ENCODE measurements at regions not wholly inside any gene's neighbourhood (a gene's known extent, or its start where the extent isn't known, plus 50 kb on each side); places are given as distances from the start of the nearest gene placed in this dataset.
"Not testable (repeated sequence)": the region's sequence is repeated elsewhere in the genome, so short reads cannot be mapped to it uniquely, and the experiment has no call there.

- DNase-seq (ENCODE audit: low spot score): no peak
- peak; percentile 94 for FAIRE-seq
Measured at GRCh38 chr14:58878439-58879139, 240.8 kb downstream of the DACT1 start.

DNA sequence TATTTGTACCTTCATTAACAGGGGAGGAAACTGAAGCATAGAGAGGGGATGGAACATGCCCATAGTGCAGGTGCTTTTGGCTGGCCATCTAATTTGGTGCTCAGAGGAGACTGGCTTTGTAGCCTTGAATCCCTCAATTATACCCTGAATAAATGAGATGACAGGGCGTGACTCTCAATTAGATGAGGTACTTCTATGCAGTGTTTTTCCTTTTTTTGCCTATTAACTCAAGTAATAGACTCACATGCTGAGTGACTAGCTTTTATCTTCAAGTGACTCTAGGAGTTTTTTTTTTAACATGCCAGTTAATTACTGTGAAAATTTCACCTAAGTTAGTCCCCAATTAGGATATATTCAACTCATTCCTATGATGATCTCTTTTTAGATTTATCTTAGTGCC lies 243.7 kb downstream of the DACT1 start:
- FAIRE-seq: no peak

GRCh38 chr14:58882577-58883018 lies 244.8 kb downstream of the DACT1 start:
- DNase-seq (ENCODE audit: low spot score) (no peak), FAIRE-seq (no peak)

More for the DNA sequence above, 243.7 kb downstream of the DACT1 start:
- no peak for DNase-seq (ENCODE audit: low spot score)

DNA sequence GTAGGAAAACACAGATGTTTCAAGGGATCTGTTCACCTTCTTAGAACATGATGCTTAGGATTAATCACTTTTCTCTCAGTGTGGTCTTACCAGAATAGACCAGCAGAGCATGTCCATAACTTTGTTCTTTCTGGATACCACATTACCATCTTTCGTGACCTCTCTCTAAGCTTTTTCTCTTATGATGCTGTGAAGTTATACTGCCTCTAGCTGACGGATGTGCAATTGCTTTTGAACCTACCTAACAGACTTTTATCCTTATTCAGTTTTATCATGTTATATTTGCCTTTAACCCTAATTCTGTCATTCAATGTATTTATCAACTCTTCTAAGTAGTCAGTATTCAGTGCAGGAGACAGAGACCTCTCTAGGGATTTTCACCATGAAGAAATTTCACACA lies 246.7 kb downstream of the DACT1 start:
- FAIRE-seq (peak; percentile 40), DNase-seq (ENCODE audit: low spot score) (no peak)

- DNase-seq (ENCODE audit: low spot score): no peak
- no peak for FAIRE-seq
Measured at GRCh38 chr14:58887931-58888330, 250.2 kb downstream of the DACT1 start.

- peak; percentile 53 for FAIRE-seq
- DNase-seq (ENCODE audit: low spot score): peak; percentile 67
Measured at GRCh38 chr14:58898655-58899316, 261.0 kb downstream of the DACT1 start.

DNA sequence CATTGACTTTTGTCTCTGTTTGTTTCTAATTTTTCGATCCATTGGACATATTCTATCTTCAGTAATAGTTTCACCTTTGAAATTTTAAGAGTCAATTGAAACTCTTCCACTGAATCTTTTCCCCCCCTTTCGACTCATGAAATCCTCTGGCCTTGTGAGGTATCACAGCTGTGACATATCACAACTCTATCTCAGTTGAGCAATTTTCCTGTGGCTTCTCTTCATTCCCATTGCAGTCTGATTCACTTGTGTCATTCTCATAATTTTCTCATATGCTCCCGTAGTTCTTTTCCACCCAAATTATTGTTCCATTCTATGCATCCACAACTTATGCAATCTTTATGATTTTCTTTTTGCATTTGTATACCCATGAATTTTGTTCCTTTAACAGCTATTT lies 261.6 kb downstream of the DACT1 start:
- DNase-seq (ENCODE audit: low spot score) (peak; percentile 33), FAIRE-seq (no peak)

- DNase-seq (ENCODE audit: low spot score) (no peak), FAIRE-seq (no peak)
Measured at GRCh38 chr14:58901826-58902225, 264.1 kb downstream of the DACT1 start.

DNA sequence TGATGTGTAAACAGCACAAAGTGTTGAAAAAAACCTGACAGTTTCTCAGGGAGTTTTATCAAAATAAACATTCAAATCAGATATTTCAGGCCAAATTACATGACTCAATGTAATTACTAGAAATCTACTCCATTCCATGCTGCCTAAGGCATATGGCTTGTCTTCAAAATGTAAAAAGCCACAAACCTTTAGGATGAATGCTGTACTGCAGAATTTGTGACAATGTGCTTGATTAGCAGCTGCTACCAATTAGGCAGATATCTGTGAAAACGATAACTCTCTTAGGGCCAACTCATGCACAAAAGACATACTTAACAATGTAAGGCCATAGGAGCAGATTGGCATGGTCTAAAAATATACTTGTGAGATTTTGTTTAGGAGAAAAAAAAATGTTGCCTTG lies 267.0 kb downstream of the DACT1 start:
- FAIRE-seq (peak; percentile 56), DNase-seq (ENCODE audit: low spot score) (no peak)

GRCh38 chr14:58907803-58908202 lies 270.0 kb downstream of the DACT1 start:
- DNase-seq (ENCODE audit: low spot score) (no peak), FAIRE-seq (peak; percentile 69)

- FAIRE-seq (peak; percentile 30), DNase-seq (ENCODE audit: low spot score) (no peak)
Measured at GRCh38 chr14:58912287-58912686, 274.5 kb downstream of the DACT1 start.

DNA sequence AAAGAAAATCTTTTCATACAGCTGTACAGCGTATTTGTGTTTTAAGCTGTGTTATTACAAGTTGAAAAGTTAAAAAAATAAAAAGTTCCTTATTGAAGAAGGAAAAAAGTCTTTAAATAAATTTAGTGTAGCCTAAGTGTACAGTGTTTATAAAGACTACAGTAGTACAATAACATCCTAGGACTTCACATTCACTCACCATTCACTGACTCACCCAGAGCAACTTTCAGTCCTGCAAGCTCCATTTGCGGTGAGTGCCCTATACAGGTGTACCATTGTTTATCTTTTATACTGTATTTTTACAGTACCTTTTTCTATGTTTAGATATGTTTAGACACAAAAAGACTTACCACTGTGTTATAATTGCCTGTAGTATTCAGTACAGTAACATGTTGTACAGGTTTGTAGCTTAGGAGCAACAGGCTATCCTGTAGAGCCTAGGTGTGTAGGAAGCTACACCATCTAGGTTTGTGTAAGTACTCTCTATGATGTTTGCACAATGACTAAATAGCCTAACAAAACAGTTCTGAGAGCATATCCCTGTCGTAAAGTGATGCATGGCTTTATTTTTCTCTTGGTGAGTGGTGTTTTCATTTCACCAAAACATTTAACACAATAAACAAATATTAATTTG lies 275.2 kb downstream of the DACT1 start:
- DNase-seq (ENCODE audit: low spot score) (no peak), FAIRE-seq (no peak)

- DNase-seq (ENCODE audit: low spot score): no peak
- FAIRE-seq: no peak
Measured at GRCh38 chr14:58914279-58914855, 274.1 kb upstream of the DAAM1 start.

DNA sequence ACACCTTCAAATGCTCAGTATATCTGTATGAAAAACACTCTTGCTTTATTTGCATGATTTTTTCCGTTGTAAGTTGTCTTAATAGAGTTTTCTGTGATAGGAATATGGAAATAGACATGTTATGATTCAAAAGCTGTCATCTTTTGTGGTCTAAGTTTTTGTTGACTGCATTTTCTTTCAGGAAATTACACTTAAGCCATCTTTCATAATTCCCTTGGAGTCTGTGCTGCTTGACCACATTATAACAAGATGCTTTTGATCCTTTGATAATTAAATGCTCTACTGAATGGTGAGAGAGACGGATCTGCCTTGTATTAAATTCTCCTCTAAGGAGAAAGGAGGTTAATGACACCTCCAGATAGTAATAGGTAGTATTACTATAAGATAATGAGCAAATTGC lies 272.8 kb upstream of the DAAM1 start:
- DNase-seq (ENCODE audit: low spot score): no peak

DNA sequence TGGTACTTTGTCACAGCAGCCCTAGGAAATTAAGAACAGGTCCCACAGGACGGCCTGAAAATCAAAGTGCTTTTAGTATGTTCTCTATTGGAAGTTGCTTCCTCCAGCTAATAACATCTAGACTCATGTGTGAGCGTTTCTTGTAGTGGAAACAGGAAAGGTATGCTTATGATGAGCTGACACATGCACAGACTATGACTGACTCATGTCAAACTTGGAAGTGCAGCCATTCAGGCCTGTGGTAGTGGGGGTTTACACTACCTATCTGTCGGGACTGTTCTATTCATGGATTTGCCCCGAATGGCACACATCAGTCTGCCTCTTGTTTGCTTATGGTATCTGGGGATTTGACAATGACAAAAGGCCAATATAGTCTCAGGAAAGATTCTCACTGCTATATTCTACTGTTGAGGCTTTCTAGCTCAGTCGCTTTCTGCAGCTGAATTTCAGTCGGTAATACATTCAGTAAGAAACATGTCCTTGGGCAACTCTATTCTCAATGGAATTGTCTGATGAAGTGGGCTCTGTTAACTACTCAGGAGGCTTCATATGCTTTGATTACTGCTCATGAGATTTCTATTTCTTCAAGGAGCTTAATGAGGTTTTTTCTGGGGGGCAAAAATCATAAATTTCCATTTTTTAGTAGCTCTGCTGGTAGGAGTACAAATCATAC lies 270.3 kb upstream of the DAAM1 start:
- DNase-seq (ENCODE audit: low spot score) (peak; percentile 76), FAIRE-seq (peak; percentile 96)

More for the DNA sequence above, 272.8 kb upstream of the DAAM1 start:
- no peak for FAIRE-seq

DNA sequence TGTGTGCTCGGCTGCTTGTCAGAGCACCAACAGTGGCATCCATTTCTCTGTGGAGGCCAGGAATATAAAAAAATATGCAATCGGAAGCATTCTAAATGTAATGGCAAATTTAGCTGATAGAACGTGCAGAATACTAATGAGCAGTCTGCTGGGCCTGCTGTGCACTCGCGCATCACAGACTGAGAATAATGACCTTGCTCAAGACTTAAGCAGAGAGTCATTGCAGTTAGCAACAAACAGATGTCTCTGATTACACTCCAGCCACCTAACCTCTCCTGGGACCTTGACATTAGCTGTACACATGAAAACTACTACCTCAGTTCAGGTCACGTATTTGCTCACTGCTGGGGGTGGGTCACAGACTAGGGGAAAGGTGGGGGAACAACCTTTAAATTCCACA lies 269.2 kb upstream of the DAAM1 start:
- DNase-seq (ENCODE audit: low spot score) (no peak), FAIRE-seq (peak; percentile 79)

DNA sequence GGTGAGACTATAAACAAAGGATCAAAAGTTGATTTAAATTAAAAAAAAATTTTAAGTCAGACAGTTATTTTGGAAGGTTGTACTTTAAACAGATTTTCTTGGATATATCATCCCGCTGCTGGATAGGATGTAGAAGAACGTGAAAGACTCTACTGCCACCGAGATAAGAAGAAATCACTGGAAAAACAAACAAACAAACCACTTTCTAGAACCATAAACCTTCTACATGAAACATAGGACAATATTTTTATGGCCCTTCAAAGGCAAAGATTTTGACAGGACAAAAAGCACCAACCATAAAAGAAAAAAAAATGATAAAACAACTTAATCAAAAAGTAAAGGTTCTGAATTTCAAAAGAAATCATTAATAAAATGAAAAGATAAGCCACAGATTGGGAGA lies 268.2 kb upstream of the DAAM1 start:
- DNase-seq (ENCODE audit: low spot score): no peak
- FAIRE-seq: no peak

DNA sequence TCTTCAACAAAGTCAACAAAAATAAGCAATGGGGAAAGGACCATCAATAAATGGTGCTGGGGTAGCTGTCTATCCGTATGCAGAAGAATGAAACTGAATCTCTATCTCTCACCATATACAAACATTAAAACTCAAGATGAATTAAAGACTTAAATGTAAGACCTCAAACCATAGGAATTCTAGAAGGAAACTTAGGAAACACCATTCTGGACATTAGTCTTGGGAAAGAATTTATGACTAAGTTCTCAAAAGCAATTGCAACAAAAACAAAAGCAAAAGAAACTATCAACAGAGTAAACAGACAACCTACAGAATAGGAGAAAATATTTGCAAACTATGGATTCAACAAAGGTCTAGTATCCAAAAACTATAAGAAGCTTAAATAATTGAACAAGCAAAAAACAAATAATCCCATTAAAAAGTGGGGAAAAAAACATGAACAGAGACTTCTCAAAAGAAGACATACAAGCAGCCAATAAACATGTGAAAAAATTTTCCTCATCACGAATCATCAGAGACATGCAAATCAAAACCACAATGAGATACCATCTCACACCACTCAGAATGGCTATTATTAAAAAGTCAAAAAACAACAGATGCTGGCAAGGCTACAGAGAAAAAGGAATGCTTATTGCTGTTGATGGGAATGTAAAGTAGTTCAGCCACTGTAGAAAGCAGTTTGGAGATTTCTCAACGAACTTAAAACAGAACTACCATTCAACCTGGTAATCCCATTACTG lies 266.1 kb upstream of the DAAM1 start:
- DNase-seq (ENCODE audit: low spot score); FAIRE-seq: not testable (repeated sequence)

DNA sequence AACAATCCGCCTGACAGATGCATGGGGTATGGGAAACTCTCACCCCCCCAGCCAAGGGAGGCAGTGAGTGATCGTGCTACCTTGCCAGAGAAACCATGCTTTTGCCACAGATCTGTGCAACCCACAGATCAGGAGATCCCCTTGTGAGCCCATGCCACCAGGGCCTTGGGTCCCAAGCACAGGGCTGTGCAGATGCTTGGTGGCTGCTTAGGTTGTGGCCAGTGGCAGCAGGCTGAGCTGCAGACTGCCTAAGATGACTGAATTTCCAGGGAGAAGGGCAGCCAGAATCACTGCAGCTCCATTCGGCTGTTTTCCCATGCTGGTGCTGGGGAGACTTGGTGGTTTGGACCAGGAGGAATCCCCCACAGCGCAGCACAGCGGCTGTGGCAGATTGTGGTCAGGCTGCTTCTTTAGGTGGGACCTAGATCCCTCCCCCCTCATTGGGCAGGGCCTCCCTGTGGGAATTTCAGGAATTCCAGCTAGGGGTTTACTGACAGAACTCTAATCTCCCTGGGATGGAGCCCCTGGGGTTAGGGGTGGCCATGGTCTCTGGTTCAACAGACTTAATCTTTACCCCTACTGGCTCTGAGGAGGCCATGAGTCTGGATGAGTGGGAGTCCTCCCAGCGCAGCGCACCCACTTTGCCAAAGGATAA lies 264.6 kb upstream of the DAAM1 start:
- FAIRE-seq: peak; percentile 32
- DNase-seq (ENCODE audit: low spot score): no peak

DNA sequence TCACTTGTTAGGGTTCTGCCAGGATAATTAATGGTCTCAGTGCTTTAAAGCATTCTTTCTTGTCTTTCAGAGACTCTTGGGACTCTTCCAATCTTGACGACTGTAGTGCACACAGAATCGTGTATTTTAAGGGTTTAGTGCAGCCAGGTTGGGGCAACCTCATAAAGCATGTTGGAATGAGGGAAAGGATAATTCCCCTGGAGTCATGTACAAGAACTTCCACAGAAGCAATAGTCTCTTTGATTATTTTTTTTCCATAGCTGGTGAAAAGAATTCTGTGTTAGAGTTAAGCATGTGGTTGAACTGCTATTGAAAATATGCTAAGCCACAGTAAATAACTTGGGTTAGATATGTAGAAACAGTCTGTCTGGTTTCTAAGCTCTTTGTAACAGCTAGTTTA lies 246.8 kb upstream of the DAAM1 start:
- DNase-seq (ENCODE audit: low spot score): no peak
- no peak for FAIRE-seq

Measured in urothelium cell line (cell line).